GM23338 (cell line): ENCODE measurements at regions not wholly inside any gene's neighbourhood (a gene's known extent, or its start where the extent isn't known, plus 50 kb on each side); places are given as distances from the start of the nearest gene placed in this dataset.

Experiments
- CTCF ChIP-seq, 2 experiments: fragments of 200-600 bp in 1 of 2; sonication (generic) in 1 of 2; conservative IDR thresholded peaks; 2 replicates each; pipeline versions ENCODE4 v1.5.1 to v1.6.1; 2016 to 2017; ENCODE audit warnings: antibody characterized with exemption in 2 of 2, low read depth in 2 of 2, mild to moderate bottlenecking in 2 of 2, moderate library complexity in 1 of 2
- ETS1 ChIP-seq: IDR thresholded peaks from 2 replicates; pipeline ENCODE4 v1.6.1; 2016; ENCODE audit warnings: antibody characterized with exemption
- EZH2 ChIP-seq: fragments of 200-600 bp; sonication (generic); IDR thresholded peaks from one replicate; pipeline ENCODE4 v1.8.0; 2017; ENCODE audit warnings: antibody characterized with exemption, mild to moderate bottlenecking, low read depth; ENCODE audit not compliant: unreplicated experiment
- JUNB ChIP-seq: IDR thresholded peaks from one replicate; pipeline ENCODE4 v1.6.1; 2016; ENCODE audit warnings: antibody characterized with exemption; ENCODE audit not compliant: unreplicated experiment
- REST ChIP-seq: IDR thresholded peaks from one replicate; pipeline ENCODE4 v1.6.1; 2018; ENCODE audit warnings: antibody characterized with exemption; ENCODE audit not compliant: unreplicated experiment

GRCh38 chr1:17892851-17893250 lies 137.7 kb downstream of the ACTL8 start:
- TF ChIP-seq CTCF (conservative IDR thresholded peaks at IDR 0.05; ENCODE audit: low read depth in 2 of 2) (no peak), EZH2 (no peak), JUNB (no peak), REST (no peak), ETS1 (no peak)
